ENCODE measurements at regions not wholly inside any gene's neighbourhood (a gene's known extent, or its start where the extent isn't known, plus 50 kb on each side); places are given as distances from the start of the nearest gene placed in this dataset.

DNA sequence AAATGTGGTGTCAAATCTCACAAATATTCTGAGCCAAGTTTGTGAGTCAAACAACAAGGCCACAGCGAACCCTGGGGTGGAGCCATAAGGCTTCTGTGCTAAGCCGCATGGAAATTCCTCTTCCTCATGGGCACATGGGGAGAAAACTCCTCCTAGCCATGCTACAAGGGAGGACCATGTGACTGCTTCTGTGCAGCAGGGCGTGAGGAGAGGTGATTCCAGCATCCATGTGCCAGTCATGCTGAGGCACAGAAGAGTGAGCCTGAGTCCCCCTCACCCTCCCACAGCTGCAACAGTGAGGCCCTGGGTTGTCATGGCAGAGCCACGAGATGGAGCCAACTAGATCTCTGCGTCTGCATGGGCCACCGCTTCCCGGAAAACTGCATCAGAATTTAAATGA, 488.8 kb upstream of the RAB6C start:
- Histone ChIP-seq H3K27ac (no peak overlapping the region), H3K4me1 (ENCODE audit: insufficient read depth) (no peaks in the 10 kb centered on the region), H3K27me3 (no peaks in the 10 kb centered on the region), H3K9me3 (no peaks in the 10 kb centered on the region), H3K4me3 (no peak overlapping the region), H3K36me3 (no peaks in the 10 kb centered on the region)
- DNase-seq: no peak
- TF ChIP-seq POLR2A (IDR thresholded peaks at IDR 0.05) (no peak), CTCF (IDR thresholded peaks at IDR 0.05) (no peak)
- 72 to 73% (median 73%) methylated on average over 7 of the region's 7 CpGs for WGBS, 3 donors
- intact Hi-C loops (cut with DNase I): no loop called here

DNA sequence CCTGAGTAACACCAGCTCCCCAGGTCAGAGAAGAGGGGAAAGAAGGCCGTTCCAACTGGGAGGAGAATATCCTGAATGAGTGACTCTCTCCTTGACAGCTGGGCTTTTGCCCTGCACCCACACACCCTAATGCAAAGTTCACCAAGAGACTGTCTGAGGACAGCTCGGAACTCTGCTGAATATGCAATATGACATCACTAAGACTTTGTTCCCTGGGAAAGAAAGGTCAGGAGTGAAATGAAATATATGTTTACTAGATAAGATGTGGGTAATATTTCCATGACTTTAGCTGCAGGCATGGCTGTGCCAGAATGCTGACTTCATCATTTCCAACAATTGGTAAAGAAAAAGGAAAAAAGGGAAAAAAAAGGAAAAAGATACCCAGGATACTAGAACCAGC, 488.2 kb upstream of the RAB6C start:
- H3K9me3 ChIP-seq: no peaks in the 10 kb centered on the region
- TF ChIP-seq POLR2A (IDR thresholded peaks at IDR 0.05): no peak
- TF ChIP-seq EP300 (IDR thresholded peaks at IDR 0.05): no peak
- TF ChIP-seq CTCF (IDR thresholded peaks at IDR 0.05): no peak
- H3K27me3 ChIP-seq: no peaks in the 10 kb centered on the region
- H3K4me3 ChIP-seq: no peak overlapping the region
- H3K4me1 ChIP-seq (ENCODE audit: insufficient read depth): no peaks in the 10 kb centered on the region
- H3K36me3 ChIP-seq: no peaks in the 10 kb centered on the region
- intact Hi-C loops (cut with DNase I): no loop called here
- no peak for DNase-seq
- no peak overlapping the region for H3K27ac ChIP-seq
- WGBS, 3 donors: 17 to 23% (median 19%) methylated on average over 2 of the region's 2 CpGs

- no peak overlapping the region for H3K4me3 ChIP-seq
- WGBS, 3 donors: 84 to 87% (median 86%) methylated on average over 4 of the region's 4 CpGs
- intact Hi-C loops (cut with DNase I): no loop called here
- no peaks in the 10 kb centered on the region for H3K27me3 ChIP-seq
- TF ChIP-seq EP300 (IDR thresholded peaks at IDR 0.05) (no peak), POLR2A (IDR thresholded peaks at IDR 0.05) (no peak), CTCF (IDR thresholded peaks at IDR 0.05) (no peak)
- DNase-seq: no peak
- no peak overlapping the region for H3K27ac ChIP-seq
- no peaks in the 10 kb centered on the region for H3K36me3 ChIP-seq
- H3K9me3 ChIP-seq: no peaks in the 10 kb centered on the region
- no peaks in the 10 kb centered on the region for H3K4me1 ChIP-seq (ENCODE audit: insufficient read depth)
Measured at GRCh38 chr2:129492548-129492947, 486.9 kb upstream of the RAB6C start.

DNA sequence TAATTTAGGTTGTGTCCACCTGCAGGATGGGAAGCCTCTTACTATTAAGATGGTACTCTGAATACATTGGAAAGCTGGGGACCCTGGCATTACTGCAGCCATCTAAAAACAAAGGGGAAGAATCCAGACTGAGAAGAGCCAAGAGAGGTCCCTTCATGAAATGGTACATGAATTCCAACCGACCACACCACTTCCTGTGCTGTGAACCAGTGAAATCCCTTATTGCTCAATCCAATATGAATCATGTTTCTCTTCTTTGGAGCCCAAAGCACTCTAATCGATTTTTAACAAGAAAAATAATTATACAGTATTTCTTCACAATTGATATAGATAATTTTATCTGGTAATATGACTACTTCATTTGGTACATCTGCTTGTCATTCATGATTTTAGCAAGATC, 479.7 kb upstream of the RAB6C start:
- Histone ChIP-seq H3K9me3 (no peaks in the 10 kb centered on the region), H3K27ac (no peak overlapping the region), H3K36me3 (no peaks in the 10 kb centered on the region), H3K27me3 (no peaks in the 10 kb centered on the region), H3K4me1 (ENCODE audit: insufficient read depth) (no peaks in the 10 kb centered on the region), H3K4me3 (no peak overlapping the region)
- TF ChIP-seq EP300 (IDR thresholded peaks at IDR 0.05): no peak
- DNase-seq: no peak
- 52 to 57% (median 52%) methylated on average over 2 of the region's 2 CpGs for WGBS, 3 donors
- intact Hi-C loops (cut with DNase I): no loop called here

DNA sequence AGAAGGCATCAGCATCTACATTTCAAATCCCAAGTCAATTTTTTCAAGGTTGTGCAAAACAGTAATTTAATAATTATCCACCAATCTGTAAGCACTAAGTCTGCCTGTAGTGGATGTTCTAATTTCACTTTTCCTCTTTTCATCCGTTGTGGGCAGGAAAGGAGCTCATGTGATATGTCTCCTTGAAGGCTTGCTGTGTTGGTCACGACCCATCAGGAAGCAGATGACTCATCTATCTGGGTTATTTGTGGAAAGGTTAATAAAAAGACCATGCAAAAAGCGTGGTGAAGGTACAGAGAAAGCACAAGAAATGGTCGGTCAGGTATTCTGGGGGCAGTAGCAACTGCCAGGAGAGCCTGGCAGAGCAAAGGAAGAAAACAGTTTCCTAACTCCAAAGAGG, 476.7 kb upstream of the RAB6C start:
- no peak for TF ChIP-seq EP300 (IDR thresholded peaks at IDR 0.05)
- no peak for TF ChIP-seq POLR2A (IDR thresholded peaks at IDR 0.05)
- no peak for TF ChIP-seq CTCF (IDR thresholded peaks at IDR 0.05)

More for the DNA sequence above, 476.7 kb upstream of the RAB6C start:
- Histone ChIP-seq H3K4me1 (ENCODE audit: insufficient read depth) (no peaks in the 10 kb centered on the region), H3K9me3 (no peaks in the 10 kb centered on the region), H3K27me3 (no peaks in the 10 kb centered on the region), H3K4me3 (no peak overlapping the region), H3K36me3 (no peaks in the 10 kb centered on the region), H3K27ac (no peak overlapping the region)
- 26 to 32% (median 29%) methylated on average over 4 of the region's 4 CpGs for WGBS, 3 donors
- intact Hi-C loops (cut with DNase I): no loop called here
- DNase-seq: no peak

Data from ovary (tissue), 7 donors.